ENCODE measurements at regions not wholly inside any gene's neighbourhood (a gene's known extent, or its start where the extent isn't known, plus 50 kb on each side); places are given as distances from the start of the nearest gene placed in this dataset.
"Not testable (repeated sequence)": the region's sequence is repeated elsewhere in the genome, so short reads cannot be mapped to it uniquely, and the experiment has no call there.

GRCh38 chr2:167646557-167646956 is 600.8 kb downstream of the STK39 start:
- Histone ChIP-seq H3K9me2 (ENCODE audit: insufficient read depth, low read length) (no peaks in the 10 kb centered on the region), H3K4me1 (ENCODE audit: insufficient read depth, low read length, poor library complexity, severe bottlenecking) (no peaks in the 10 kb centered on the region), H2AFZ (ENCODE audit: low read length) (no peak overlapping the region), H3K27ac (ENCODE audit: low read depth, low read length, poor library complexity, severe bottlenecking) (no peak overlapping the region), H4K20me1 (ENCODE audit: insufficient read depth, low read length) (no peaks in the 10 kb centered on the region), H3K79me2 (ENCODE audit: insufficient read depth, low read depth, low read length) (no peaks in the 10 kb centered on the region), H3K4me2 (ENCODE audit: low read length) (no peak overlapping the region), H3K4me3 (ENCODE audit: low read depth, low read length, poor library complexity, severe bottlenecking) (no peak overlapping the region), H3K9me3 (ENCODE audit: low read length) (no peaks in the 10 kb centered on the region), H3K36me3 (ENCODE audit: insufficient read depth, low read length) (no peaks in the 10 kb centered on the region)
- BruUV-seq (replicated peaks): no TSS peak
- CTCF ChIA-PET (ENCODE audit: unreplicated experiment): no interaction called here
- TF ChIP-seq, protein P1, sequence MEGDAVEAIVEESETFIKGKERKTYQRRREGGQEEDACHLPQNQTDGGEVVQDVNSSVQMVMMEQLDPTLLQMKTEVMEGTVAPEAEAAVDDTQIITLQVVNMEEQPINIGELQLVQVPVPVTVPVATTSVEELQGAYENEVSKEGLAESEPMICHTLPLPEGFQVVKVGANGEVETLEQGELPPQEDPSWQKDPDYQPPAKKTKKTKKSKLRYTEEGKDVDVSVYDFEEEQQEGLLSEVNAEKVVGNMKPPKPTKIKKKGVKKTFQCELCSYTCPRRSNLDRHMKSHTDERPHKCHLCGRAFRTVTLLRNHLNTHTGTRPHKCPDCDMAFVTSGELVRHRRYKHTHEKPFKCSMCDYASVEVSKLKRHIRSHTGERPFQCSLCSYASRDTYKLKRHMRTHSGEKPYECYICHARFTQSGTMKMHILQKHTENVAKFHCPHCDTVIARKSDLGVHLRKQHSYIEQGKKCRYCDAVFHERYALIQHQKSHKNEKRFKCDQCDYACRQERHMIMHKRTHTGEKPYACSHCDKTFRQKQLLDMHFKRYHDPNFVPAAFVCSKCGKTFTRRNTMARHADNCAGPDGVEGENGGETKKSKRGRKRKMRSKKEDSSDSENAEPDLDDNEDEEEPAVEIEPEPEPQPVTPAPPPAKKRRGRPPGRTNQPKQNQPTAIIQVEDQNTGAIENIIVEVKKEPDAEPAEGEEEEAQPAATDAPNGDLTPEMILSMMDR (conservative IDR thresholded peaks at IDR 0.05; ENCODE audit: low read length): no peak
- TF ChIP-seq EZH2phosphoT487 (IDR thresholded peaks at IDR 0.05; ENCODE audit: borderline replicate concordance, low read depth, low read length): no peak
- intact Hi-C loops (cut with micrococcal nuclease; ENCODE audit: unreplicated experiment): no loop called here
- POLR2A ChIA-PET: no interaction called here
- no peak for DNase-seq (ENCODE audit: low spot score)

DNA sequence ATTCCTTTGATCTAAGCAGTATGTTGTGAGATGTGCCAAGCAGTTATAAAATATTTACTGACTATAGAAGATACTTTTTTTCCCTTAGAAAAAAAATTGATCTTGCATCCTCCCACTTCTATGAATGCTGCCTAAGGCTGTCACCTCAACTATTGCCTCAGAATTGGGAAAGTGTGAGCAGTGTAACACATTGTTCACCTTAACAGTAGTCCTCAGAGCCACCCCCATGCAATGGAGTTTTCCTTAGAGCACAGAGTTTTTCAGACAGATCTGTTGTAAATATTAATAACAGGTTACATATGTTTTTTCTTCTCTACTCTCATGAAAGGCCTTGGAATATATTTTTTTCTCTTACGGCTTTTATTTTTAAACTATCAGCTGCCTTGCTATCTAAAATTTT is 607.3 kb downstream of the STK39 start:
- BruUV-seq (replicated peaks): no TSS peak

DNA sequence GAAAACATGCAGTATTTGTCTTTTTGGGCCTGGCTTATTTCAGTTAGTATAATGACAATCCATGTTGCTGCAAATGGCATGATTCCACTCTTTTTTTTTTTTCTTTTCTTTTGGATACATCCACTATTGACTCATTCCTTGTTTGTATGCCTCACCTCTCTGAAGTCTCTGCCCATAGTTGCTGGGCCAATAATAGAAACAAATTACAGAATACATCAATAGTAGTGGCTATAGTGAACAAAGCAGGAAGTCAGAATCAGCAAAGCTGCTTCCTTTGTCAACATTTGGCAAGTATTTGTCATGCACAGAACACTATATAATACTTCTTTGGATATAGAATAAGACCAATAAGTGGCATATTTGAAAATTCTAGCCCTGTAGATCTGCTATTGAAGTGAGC is 609.7 kb downstream of the STK39 start:
- BruUV-seq (replicated peaks): no TSS peak
- CTCF ChIA-PET (ENCODE audit: unreplicated experiment): no interaction called here

More for the DNA sequence above, 607.3 kb downstream of the STK39 start:
- no peak overlapping the region for H3K4me2 ChIP-seq (ENCODE audit: low read length)
- H3K4me3 ChIP-seq (ENCODE audit: low read depth, low read length, poor library complexity, severe bottlenecking): no peak overlapping the region
- TF ChIP-seq EZH2phosphoT487 (IDR thresholded peaks at IDR 0.05; ENCODE audit: borderline replicate concordance, low read depth, low read length): no peak
- TF ChIP-seq, protein P1 (conservative IDR thresholded peaks at IDR 0.05; ENCODE audit: low read length): no peak
- H3K9me2 ChIP-seq (ENCODE audit: insufficient read depth, low read length): no peaks in the 10 kb centered on the region
- no peaks in the 10 kb centered on the region for H3K36me3 ChIP-seq (ENCODE audit: insufficient read depth, low read length)
- no peak overlapping the region for H3K27ac ChIP-seq (ENCODE audit: low read depth, low read length, poor library complexity, severe bottlenecking)
- H3K4me1 ChIP-seq (ENCODE audit: insufficient read depth, low read length, poor library complexity, severe bottlenecking): no peaks in the 10 kb centered on the region
- no peaks in the 10 kb centered on the region for H4K20me1 ChIP-seq (ENCODE audit: insufficient read depth, low read length)
- intact Hi-C loops (cut with micrococcal nuclease; ENCODE audit: unreplicated experiment): no loop called here
- no peak for DNase-seq (ENCODE audit: low spot score)
- no peak overlapping the region for H2AFZ ChIP-seq (ENCODE audit: low read length)
- CTCF ChIA-PET (ENCODE audit: unreplicated experiment): no interaction called here
- H3K79me2 ChIP-seq (ENCODE audit: insufficient read depth, low read depth, low read length): no peaks in the 10 kb centered on the region
- POLR2A ChIA-PET: interaction anchor here (0.9 kb wide), 1 partner anchor 16 kb away, joined by 3 read pairs; no protein-coding TSS in a partner anchor
- H3K9me3 ChIP-seq (ENCODE audit: low read length): no peaks in the 10 kb centered on the region

DNA sequence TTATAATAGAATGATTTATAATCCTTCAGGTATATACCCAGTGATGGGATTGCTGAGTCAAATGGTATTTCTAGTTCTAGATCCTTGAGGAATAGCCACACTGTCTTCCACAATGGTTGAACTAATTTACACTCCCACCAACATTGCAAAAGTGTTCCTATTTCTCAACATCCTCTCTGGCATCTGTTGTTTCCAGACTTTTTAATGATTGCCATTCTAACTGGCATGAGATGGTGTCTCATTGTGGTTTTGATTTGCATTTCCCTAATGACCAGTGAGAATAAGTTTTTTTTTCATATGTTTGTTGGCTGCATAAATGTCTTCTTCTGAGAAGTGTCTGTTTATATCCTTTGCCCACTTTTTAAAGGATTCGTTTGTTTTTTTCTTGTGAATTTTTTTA is 615.1 kb downstream of the STK39 start:
- intact Hi-C loops (cut with micrococcal nuclease; ENCODE audit: unreplicated experiment); H3K36me3 ChIP-seq (ENCODE audit: insufficient read depth, low read length); H3K4me1 ChIP-seq (ENCODE audit: insufficient read depth, low read length, poor library complexity, severe bottlenecking); POLR2A ChIA-PET; H3K9me3 ChIP-seq (ENCODE audit: low read length); H3K27ac ChIP-seq (ENCODE audit: low read depth, low read length, poor library complexity, severe bottlenecking); CTCF ChIA-PET (ENCODE audit: unreplicated experiment); H4K20me1 ChIP-seq (ENCODE audit: insufficient read depth, low read length); H2AFZ ChIP-seq (ENCODE audit: low read length); H3K4me3 ChIP-seq (ENCODE audit: low read depth, low read length, poor library complexity, severe bottlenecking); BruUV-seq (replicated peaks); DNase-seq (ENCODE audit: low spot score); H3K9me2 ChIP-seq (ENCODE audit: insufficient read depth, low read length); H3K4me2 ChIP-seq (ENCODE audit: low read length); H3K79me2 ChIP-seq (ENCODE audit: insufficient read depth, low read depth, low read length): not testable (repeated sequence)

More for the DNA sequence above, 609.7 kb downstream of the STK39 start:
- H3K27ac ChIP-seq (ENCODE audit: low read depth, low read length, poor library complexity, severe bottlenecking): no peak overlapping the region
- no peaks in the 10 kb centered on the region for H3K9me2 ChIP-seq (ENCODE audit: insufficient read depth, low read length)
- H3K79me2 ChIP-seq (ENCODE audit: insufficient read depth, low read depth, low read length): no peaks in the 10 kb centered on the region
- DNase-seq (ENCODE audit: low spot score): no peak
- TF ChIP-seq, protein P1 (conservative IDR thresholded peaks at IDR 0.05; ENCODE audit: low read length): no peak
- no peak for TF ChIP-seq EZH2phosphoT487 (IDR thresholded peaks at IDR 0.05; ENCODE audit: borderline replicate concordance, low read depth, low read length)
- H3K36me3 ChIP-seq (ENCODE audit: insufficient read depth, low read length): no peaks in the 10 kb centered on the region
- H3K4me3 ChIP-seq (ENCODE audit: low read depth, low read length, poor library complexity, severe bottlenecking): no peak overlapping the region
- no peaks in the 10 kb centered on the region for H3K9me3 ChIP-seq (ENCODE audit: low read length)
- no peak overlapping the region for H2AFZ ChIP-seq (ENCODE audit: low read length)
- no peaks in the 10 kb centered on the region for H4K20me1 ChIP-seq (ENCODE audit: insufficient read depth, low read length)
- POLR2A ChIA-PET: no interaction called here
- H3K4me1 ChIP-seq (ENCODE audit: insufficient read depth, low read length, poor library complexity, severe bottlenecking): no peaks in the 10 kb centered on the region
- H3K4me2 ChIP-seq (ENCODE audit: low read length): no peak overlapping the region
- intact Hi-C loops (cut with micrococcal nuclease; ENCODE audit: unreplicated experiment): no loop called here
